AG08396 (cell line): ENCODE measurements at regions not wholly inside any gene's neighbourhood (a gene's known extent, or its start where the extent isn't known, plus 50 kb on each side); places are given as distances from the start of the nearest gene placed in this dataset.
"Not testable (repeated sequence)": the region's sequence is repeated elsewhere in the genome, so short reads cannot be mapped to it uniquely, and the experiment has no call there.

ENCODE experiments used
- DNase-seq: peaks from one replicate; pipeline ENCODE4 v3.0.0; 2012; ENCODE audit warnings: low spot score, mixed read lengths

DNA sequence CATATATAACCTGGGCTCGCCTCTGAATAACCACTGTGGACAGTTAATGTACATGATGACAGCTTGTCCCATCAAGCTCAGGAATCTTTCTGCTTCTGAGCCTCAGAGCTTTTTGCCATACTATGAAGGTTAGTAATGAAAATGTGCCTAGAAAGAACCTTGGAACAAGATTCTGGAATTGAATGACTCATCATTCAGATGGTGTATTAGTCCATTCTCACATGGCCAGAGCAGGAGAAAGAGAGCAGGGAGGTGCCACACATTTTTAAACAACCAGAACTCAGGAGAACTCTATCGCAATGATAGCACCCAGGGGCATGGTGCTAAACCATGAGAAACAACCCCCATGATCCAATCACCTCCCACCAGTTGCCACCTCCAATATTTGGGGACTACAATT is 542.1 kb downstream of the PRR16 start:
- DNase-seq, result no peak

DNA sequence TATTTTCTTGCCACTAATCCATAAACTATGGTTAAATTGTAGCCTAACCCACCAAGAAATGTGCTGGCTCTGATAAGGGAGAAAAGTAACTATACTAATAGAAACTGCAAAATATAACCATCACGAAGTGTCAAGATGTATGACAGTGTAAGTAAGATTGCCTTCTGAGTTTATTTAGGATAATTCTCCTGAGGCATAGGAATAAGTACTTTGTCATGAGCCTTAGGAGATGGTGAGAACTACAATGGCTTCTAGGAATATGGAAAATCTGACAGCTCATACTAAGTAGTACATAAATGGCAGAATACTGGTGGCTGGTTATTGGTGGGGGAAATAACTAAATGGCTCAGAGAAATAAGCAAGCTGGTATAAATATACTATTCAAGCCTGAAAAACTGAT is 543.9 kb downstream of the PRR16 start:
- no peak for DNase-seq

DNA sequence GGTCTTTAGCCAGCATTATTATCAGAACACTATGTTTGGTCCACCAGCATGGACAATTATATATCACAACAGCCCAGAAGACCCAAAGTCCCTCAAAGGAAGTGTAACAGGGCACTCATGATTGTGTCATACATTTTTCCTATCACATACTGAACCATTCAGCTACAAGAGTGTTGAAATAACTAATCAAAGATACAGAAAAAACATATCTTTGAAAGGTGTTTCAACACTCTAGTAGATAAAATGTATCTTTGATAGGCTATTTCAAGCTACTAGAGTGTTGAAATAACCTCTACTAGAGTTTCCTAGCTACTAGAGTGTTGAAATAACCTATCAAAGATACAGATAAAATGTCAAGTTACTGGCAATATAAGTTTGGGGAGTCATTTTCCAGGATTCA is 545.0 kb downstream of the PRR16 start:
- no peak for DNase-seq

DNA sequence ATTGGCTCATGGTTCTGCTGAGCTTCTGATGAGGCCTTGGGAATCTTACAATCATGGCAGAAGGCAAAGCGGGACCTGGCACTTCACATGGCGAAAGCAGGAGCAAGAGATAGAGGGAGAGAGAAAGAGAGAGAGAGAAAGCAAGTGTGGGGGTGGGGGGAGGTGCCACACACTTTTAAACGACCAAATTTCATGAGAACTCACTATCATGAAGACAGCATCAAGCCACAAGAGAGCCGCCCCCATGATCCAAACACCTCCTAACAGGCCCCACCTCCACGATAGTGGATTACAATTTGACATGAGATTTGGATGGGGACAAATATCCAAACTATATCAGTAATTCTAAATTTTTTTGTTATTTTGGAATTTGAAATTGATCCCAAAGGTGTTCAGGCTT is 553.9 kb downstream of the PRR16 start:
- DNase-seq, result no peak

DNA sequence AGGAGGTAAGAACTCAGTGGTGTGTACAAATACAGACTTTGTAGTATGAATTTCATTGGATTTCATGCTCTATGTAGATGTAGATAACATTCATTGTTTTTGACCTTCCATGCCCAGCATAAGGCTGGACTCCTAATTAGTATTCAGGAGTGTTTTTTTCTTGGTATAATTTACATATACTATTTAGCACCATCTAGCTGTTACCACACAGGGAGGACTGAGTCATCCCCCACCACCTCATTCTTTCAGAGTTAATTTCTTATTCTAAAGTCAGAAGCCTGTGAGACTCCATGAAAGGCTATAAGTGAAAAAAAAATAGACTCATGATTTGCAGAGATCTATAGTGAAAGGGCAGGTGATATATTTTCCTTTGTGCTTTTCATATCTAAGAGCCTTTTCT is 555.0 kb downstream of the PRR16 start:
- DNase-seq, result no peak

DNA sequence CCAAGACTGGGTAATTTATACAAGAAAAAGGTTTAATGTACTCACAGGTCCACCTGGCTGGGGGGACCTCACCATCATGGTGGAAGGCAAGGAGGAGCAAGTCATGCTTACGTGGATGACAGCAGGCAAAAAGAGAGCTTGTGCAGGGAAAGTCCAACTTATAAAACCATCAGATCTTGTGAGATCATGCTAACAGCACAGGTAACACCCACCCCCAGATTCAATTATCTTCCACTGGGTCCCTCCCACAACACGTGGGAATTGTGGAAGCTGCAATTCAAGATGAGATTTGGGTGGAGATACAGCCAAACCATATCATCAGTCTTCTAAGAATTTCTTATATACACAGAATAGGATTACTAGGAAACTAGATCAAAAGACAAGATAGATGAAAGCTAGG is 555.6 kb downstream of the PRR16 start:
- no peak for DNase-seq

DNA sequence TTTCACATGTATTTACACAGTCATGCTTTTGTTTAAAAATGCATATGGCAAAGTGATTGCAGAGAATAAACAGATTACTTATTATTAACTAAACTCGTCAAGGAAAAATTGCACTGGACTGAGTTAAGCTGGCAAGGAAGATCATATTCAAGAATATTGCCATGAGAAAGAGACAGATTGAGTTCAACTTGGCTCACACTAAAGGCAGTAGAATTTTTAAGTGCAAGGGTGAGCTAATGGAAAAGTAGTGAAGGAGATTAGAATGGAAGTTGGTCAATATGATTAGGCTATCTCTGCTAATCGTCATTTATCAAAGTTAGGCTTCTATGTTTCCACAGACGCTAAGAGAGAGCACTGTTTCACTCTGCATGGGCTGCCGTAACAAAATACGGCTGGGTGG is 557.6 kb downstream of the PRR16 start:
- no peak for DNase-seq

DNA sequence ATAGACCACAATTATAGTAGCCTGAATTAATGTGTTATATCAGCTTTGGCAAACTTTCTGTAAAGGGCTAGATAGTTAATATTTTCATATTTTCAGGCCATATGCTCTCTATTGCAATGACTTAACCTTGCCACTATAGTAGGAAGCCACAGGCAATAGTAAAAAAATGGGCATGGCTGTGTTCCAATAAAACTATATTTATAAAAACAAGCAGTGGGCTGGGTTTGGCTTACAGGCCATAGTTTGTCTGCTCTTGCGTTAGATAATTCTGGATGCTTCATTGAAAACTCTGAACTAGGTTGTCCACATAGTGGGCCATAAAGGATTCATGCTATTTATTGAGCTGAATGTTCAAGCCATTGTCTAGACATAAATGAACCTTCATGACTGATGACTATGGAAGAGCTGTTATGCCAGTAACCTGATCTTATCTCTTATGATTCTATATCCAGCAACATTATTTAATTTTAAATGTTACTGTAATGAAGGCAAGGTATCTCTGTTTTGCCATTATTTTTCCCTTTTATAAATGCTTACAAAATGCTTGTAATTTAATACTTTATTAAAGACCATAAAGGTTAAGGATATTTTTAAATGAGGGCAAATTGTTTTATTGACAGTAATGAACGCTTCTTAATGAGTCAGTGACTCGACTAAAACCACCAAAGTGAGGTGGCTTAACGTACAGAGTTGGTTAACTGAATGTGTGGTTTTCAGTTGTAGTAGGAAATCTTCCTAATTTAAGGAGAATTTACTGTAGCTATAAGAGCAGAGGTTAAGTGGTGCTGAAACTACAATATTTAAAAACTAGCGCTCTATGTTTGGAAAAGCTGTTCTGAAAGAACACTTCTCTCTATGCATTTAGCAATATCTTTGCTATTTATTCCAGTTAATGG is 560.6 kb downstream of the PRR16 start:
- no peak for DNase-seq

DNA sequence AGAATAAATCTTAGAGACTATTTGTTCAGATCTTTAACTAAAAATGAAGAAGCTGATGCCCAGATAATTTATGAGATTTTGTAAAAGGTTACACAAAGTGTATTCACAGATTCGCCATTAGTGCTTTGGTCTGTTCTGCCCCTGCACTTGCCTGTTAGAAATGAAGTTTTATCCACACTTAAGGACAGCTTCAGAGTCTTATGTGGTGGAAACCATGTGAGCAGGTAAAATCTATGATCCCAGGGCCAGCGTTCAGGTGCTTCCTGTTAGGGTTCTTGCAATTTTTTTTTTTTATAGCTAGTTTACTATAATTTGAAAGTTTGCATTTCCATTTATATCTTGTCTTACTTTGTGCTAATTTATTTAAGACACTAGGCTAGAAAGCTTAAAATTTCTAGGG is 561.6 kb downstream of the PRR16 start:
- no peak for DNase-seq

DNA sequence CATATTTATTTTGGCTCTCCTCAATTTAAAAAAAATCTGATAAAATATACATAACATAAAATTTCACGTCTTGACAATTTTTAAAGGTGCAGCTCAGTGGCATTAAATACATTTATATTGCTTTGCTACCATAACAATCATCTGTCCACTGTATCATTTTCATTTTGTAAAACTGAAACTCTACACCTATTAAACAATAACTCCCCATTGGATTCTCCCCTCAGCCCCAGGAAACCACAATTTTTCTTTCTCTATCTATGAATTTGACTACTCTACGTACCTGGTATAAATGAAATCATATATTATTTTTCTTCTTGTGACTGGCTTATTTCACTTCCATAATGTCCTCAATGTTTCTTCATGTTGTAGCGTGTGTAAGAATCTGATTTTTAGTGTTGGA is 563.5 kb downstream of the PRR16 start:
- DNase-seq, result no peak

DNA sequence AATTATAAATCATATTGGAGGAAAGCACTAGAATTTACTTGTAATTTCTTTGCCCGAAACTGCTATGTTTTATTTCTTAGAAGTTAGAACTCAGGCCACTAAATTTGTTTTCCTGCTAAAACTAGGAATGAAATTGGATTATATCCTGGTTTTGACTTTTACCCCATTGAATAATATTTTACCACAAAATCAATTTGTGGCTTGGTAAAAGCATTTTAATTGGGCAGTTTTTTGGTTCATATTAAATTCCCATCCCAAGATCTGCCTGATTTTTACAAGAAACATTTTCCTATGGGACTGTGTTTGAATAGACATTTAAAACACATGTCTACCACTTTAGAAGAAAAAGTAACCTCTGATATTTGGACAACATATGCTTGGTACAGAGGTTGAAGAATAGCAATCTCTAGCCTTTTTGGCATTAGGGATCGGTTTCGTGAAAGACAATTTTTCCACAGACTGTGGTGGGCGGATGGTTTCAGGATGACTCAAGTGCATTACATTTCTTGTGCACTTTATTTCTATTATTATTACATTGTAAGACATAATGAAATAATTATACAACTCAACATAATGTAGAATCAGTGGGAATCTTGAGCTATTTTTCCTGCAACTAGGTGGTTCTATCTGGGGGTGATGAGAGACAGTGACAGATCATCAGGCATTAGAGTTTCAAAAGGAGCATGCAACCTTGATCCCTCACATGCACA is 565.6 kb downstream of the PRR16 start:
- DNase-seq, result no peak

DNA sequence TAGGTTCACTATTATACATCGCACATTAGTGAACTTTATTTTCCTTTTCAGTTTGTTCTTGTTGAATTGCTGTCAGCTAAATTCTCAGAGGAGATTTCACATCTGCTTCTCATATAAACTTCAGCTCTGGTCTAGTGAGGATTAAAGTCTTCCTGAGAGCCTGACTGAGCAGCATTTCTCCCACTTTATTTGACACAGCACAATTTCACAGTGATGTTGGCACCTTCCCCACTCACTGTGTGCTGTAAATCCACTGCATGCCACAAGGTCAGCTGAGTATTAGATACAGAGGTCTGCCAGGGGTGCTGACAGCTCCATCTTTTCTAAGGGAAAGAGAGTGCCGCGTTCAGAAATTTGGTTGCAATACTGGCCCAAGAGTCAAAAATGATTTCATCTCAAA is 567.4 kb downstream of the PRR16 start:
- no peak for DNase-seq

DNA sequence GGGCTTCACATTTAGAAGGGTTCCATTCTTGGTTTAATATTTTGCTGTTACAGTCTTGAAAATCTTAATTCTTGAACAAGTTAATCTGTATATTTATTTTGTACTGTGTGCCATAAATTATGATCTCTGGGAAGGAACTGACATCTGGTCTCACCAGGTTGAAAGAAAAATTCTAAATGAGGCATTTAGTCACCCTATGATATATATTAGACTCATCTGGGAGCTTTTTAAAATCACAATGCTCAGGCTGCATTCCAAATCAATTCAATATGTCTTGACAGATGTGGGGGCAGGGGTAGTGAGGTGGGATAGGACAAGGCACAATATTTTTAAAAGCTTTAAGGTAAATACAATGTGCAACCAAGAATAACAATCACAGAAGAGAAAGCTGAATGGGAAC is 569.2 kb downstream of the PRR16 start:
- DNase-seq, result no peak

DNA sequence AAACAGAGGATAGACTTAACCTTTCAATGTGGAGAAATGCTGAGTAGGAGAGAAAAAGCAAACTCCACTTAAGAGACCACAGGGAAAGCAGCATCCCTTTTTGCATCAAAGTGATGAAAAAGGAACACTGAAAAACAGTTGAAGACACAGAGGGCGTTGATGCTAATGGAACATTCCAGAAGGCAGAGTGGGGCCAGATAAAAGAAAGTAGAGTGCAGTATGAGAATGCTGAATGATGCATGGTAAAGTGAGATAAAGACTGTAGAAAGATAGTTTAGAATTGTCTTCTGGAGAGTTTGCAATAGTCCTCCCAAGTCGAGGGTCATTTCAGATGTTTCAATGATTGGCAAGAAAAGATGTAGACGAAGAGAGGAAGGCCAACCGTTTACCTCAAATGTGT is 574.3 kb downstream of the PRR16 start:
- DNase-seq, result no peak

DNA sequence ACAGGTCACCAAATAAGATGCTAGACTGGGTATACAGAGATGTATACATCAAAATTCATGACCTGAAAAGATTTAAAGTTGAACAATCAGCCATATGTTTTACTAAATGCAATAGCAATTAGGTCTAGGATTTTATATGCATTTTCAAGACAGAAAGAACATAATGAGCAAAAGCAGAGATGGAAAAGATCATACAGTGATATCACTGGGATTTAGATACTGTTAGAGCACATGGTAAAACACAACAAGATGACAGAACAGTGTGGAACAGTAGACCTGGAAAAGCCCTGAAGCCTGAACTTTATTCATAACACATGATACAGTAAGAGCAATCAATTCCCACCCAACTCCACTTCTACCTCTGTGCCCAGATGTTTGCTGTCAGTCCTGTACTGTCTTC is 585.9 kb downstream of the PRR16 start:
- DNase-seq, result no peak

DNA sequence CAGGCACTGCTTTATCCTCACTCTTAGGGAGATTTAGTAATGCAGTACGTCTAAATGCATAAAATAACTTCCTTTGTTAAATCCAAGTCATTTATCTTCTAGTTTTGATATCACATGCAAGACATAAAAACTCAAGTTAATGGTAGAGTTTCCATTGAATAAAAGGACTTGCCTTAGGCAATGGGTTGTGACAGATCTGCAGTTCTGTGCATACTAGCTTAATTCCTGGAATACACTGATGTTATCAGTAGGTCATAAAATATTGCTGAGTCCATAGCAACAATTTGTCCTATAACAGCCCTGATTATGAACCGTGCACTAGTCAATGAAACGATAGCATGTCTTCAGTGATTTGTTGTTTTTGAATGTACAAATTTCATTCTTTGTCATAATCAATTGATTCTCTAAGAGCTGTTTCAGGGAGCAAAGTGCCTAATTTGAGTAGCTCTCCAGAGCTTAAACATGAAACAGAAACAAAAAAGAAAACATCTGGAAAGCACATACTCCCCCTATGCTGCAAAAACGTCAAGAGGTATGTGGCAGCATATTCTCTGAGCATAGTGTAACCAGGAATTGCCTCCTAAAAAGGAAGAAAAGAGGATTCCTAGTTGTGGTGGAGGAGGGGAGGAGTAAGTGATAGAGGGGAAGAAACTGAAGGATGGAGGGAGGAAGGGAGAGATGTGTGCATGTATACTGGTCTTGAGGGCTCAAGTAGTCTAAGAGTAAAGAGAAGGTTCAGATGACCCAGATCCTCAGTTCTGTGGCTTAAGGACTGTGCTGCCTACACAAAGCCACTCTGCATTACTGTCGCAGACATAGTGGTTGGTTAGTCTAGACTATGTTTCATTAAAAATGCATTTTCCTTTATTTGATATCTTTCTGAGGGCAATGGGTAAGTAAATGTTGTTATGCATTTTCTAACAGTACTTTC is 589.2 kb downstream of the PRR16 start:
- no peak for DNase-seq

DNA sequence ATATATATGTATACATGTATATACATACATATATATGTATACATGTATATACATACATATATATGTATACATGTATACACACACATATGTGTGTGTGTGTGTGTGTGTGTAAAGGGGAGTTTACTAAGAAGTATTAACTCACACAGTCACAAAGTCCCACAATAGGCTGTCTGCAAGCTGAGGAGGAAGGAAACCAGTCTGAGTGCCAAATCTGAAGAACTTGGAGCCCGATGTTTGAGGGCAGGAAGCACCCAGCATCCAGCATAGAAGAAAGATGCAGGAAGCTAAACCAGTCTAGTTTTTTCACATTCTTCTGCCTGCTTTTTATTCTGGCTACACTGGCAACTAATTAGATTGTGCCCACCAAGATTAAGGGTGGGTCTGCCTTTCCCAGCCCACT is 591.5 kb downstream of the PRR16 start:
- no peak for DNase-seq

DNA sequence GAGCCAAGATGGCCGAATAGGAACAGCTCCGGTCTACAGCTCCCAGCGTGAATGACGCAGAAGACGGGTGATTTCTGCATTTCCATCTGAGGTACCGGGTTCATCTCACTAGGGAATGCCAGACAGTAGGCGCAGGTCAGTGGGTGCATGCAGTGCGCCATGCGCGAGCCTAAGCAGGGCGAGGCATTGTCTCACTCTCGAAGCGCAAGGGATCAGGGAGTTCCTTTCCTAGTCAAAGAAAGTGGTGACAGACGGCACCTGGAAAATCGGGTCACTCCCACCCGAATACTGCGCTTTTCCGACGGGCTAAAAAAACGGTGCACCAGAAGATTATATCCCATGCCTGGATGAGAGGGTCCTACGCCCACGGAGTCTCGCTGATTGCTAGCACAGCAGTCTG is 600.1 kb downstream of the PRR16 start:
- DNase-seq, result not testable (repeated sequence)

DNA sequence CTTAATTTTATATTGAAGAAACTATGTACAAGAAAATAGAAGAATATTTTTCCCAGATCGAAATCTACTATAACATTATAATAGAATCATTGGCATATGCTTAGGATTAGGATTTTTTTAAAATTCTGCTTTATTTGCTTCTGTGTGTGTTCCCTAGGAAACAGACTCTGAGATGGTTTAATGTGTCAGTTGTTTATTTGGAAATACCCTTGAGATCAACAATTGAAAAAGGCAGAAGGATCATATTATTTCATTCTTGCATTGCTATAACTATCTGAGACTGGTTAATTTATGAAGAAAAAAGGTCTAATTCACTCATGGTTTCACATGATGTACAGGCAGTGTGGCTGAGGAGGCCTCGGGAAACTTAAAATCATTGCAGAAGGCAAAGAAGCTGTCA is 622.6 kb downstream of the PRR16 start:
- no peak for DNase-seq

DNA sequence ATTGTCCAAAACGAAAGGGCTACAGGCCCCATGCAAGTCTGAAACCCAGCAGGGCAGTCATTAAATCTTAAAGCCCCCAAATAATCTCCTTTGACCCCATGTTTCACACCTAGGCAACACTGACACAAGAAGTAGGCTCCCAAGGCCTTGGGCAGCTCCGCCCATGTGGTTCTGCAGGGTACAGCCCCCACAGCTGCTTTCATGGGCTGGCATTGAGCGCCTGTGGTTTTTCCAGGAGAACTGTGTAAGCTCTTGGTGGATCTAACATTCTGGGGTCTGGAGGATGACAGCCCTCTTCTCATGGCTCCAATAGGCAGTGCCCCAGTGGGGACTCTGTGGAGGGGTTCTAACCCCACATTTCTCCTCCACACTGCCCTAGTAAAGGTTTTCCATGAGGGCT is 623.5 kb downstream of the PRR16 start:
- no peak for DNase-seq

DNA sequence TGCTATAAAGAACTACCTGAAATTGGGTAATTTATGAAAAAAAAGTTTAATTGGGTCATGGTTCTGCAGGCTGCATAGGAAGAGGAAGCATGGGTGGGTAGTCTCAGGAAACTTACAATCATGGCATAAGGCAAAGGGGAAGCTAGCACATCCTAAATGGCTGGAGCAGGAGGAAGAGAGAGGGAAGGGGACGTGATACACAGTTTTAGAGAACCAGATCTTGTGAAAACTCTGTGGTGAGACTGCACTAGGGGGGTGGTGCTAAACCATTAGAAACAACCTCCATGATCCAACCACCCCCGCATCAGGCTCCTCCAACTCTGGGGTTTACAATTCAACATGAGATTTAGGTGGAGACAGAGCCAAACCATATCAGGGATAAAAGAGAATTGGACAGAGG is 624.2 kb downstream of the PRR16 start:
- no peak for DNase-seq

DNA sequence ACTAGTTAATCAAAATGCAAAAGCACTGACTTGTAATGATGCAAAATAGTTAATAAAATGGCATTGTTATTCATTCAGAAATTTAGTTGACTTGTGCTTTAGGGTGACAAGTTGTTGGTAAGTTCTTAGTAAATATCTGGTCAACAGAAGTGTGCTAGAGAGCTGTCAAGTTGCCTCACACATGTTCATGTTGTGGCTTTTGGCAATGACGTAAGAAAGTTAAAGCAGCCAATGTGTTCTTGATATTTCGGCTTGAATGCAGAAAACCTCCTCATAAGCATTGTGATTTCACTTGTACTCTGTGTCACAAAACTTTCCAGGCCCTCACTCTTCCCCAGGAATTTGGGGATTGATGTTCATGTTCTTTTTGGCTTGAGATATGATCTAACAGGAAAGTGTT is 626.7 kb downstream of the PRR16 start:
- DNase-seq, result no peak

DNA sequence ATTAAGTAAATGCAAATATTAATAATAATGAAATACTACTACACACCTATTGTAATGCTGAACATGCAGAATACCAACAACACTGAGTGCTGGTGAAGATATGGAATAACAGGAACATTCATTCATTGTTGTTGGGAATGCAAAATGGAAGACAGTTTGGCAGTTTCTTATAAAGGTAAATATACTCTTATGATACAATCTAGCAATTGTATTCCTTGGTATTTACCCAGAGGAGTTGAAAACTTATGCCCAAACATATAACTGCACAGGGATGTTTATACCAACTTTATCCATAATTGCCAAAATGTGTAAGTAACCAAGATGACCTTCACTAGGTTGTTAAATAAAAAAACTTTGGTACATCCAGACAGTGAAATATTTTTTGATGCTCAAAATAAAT is 636.8 kb downstream of the PRR16 start:
- DNase-seq, result no peak
